HEK293 (cell line): ENCODE measurements at regions not wholly inside any gene's neighbourhood (a gene's known extent, or its start where the extent isn't known, plus 50 kb on each side); places are given as distances from the start of the nearest gene placed in this dataset.
"Not testable (repeated sequence)": the region's sequence is repeated elsewhere in the genome, so short reads cannot be mapped to it uniquely, and the experiment has no call there.

Experiments
- CTCF ChIA-PET: fragments of 350-600 bp; formaldehyde crosslinking; extraction: SDS; loops from one replicate; lab custom pipeline; 2021; ENCODE audit warnings: antibody characterized with exemption; lab: Yijun Ruan, JAX
- POLR2A ChIA-PET: fragments of 300-600 bp; formaldehyde crosslinking; extraction: SDS; loops from one replicate; lab custom pipeline; 2020; ENCODE audit warnings: antibody characterized with exemption, inconsistent platforms; lab: Yijun Ruan, JAX
- H3K27ac ChIP-seq: fragments of 200-500 bp; sonication (Bioruptor generic); 2 replicates; pipeline ENCODE4 v1.5.1; 2014; ENCODE audit warnings: low read depth, low read length, control low read depth, inconsistent platforms; ENCODE audit errors: extremely low read depth
- H3K36me3 ChIP-seq, 2 experiments: fragments of 200-500 bp in 1 of 2; sonication (Bioruptor generic) in 1 of 2; 1 replicate in 1 of 2; 2 replicates in 1 of 2; pipeline ENCODE4 v1.5.1; 2014 to 2017; ENCODE audit warnings: inconsistent platforms in 2 of 2, low read length in 2 of 2; ENCODE audit not compliant: control insufficient read depth in 2 of 2, insufficient read depth in 1 of 2
- H3K4me1 ChIP-seq: fragments of 200-500 bp; sonication (Bioruptor generic); 2 replicates; pipeline ENCODE4 v1.5.1; 2014; ENCODE audit warnings: mild to moderate bottlenecking, low read length, inconsistent platforms; ENCODE audit not compliant: control insufficient read depth, insufficient read depth
- H3K4me3 ChIP-seq: 2 replicates; pipeline ENCODE4 v1.5.1; 2011; ENCODE audit warnings: low read depth, mild to moderate bottlenecking, control low read depth, low read length, moderate library complexity
- H3K9me3 ChIP-seq: fragments of 200-500 bp; sonication (Bioruptor generic); 2 replicates; pipeline ENCODE4 v1.5.1; 2014; ENCODE audit warnings: low read depth, low read length, inconsistent platforms; ENCODE audit not compliant: control insufficient read depth, insufficient read depth
- GLIS1 ChIP-seq: fragments of 450-650 bp; formaldehyde crosslinking; IDR thresholded peaks from 2 replicates; pipeline ENCODE4 v1.5.1; 2016; ENCODE audit warnings: missing biosample characterization, missing genetic modification characterization
- KLF8 ChIP-seq: fragments of 450-650 bp; formaldehyde crosslinking; IDR thresholded peaks from 2 replicates; pipeline ENCODE4 v1.5.1; 2016; ENCODE audit warnings: missing biosample characterization, missing genetic modification characterization
- TRIM28 ChIP-seq: IDR thresholded peaks from 2 replicates; pipeline ENCODE4 v1.6.1; 2011; ENCODE audit warnings: low read length, control low read depth, borderline replicate concordance
- YY1 ChIP-seq: fragments of 450-650 bp; formaldehyde crosslinking; IDR thresholded peaks from 2 replicates; pipeline ENCODE4 v1.5.1; 2018; ENCODE audit warnings: missing biosample characterization, missing genetic modification characterization
- YY2 ChIP-seq: fragments of 450-650 bp; formaldehyde crosslinking; IDR thresholded peaks from 2 replicates; pipeline ENCODE4 v1.5.1; 2016; ENCODE audit warnings: missing biosample characterization, missing genetic modification characterization
- ZBTB1 ChIP-seq: fragments of 450-650 bp; formaldehyde crosslinking; IDR thresholded peaks from 2 replicates; pipeline ENCODE4 v1.5.1; 2016; ENCODE audit warnings: missing biosample characterization, missing genetic modification characterization
- ZBTB17 ChIP-seq: fragments of 450-650 bp; formaldehyde crosslinking; IDR thresholded peaks from 2 replicates; pipeline ENCODE4 v1.5.1; 2016; ENCODE audit warnings: missing biosample characterization, missing genetic modification characterization
- ZFP3 ChIP-seq: fragments of 450-650 bp; formaldehyde crosslinking; IDR thresholded peaks from 2 replicates; pipeline ENCODE4 v1.5.1; 2016; ENCODE audit warnings: low read depth, missing biosample characterization, missing genetic modification characterization
- ZFP41 ChIP-seq: fragments of 450-650 bp; formaldehyde crosslinking; IDR thresholded peaks from 2 replicates; pipeline ENCODE4 v1.5.1; 2016; ENCODE audit warnings: missing biosample characterization, missing genetic modification characterization, borderline replicate concordance
- ZNF16 ChIP-seq: fragments of 450-650 bp; formaldehyde crosslinking; IDR thresholded peaks from 2 replicates; pipeline ENCODE4 v1.5.1; 2016; ENCODE audit warnings: low read depth, missing biosample characterization, missing genetic modification characterization
- ZNF175 ChIP-seq: fragments of 450-650 bp; formaldehyde crosslinking; IDR thresholded peaks from 2 replicates; pipeline ENCODE4 v1.5.1; 2016; ENCODE audit warnings: missing biosample characterization, missing genetic modification characterization
- ZNF274 ChIP-seq, 2 experiments: fragments of 200-500 bp in 1 of 2; fragments of 450-650 bp in 1 of 2; sonication (Bioruptor generic) in 1 of 2; formaldehyde crosslinking in 1 of 2; IDR thresholded peaks; 2 replicates each; pipeline versions ENCODE4 v1.5.1 to v1.6.1; 2014 to 2016; ENCODE audit warnings: borderline replicate concordance in 1 of 2, inconsistent platforms in 1 of 2, low read length in 1 of 2, missing biosample characterization in 1 of 2, missing genetic modification characterization in 1 of 2
- ZNF362 ChIP-seq: fragments of 450-650 bp; formaldehyde crosslinking; IDR thresholded peaks from 2 replicates; pipeline ENCODE4 v1.5.1; 2016; ENCODE audit warnings: missing biosample characterization, missing genetic modification characterization
- ZNF473 ChIP-seq: fragments of 450-650 bp; formaldehyde crosslinking; IDR thresholded peaks from 2 replicates; pipeline ENCODE4 v1.5.1; 2017; ENCODE audit warnings: missing biosample characterization, missing genetic modification characterization
- ZNF626 ChIP-seq: fragments of 450-650 bp; sonication (Bioruptor Pico); formaldehyde crosslinking; IDR thresholded peaks from 2 replicates; pipeline ENCODE4 v1.5.1; 2018; ENCODE audit warnings: missing biosample characterization, missing genetic modification characterization, inconsistent platforms
- ZNF785 ChIP-seq: fragments of 450-650 bp; formaldehyde crosslinking; IDR thresholded peaks from 2 replicates; pipeline ENCODE4 v1.5.1; 2016; ENCODE audit warnings: missing biosample characterization, missing genetic modification characterization
- ZNF792 ChIP-seq: fragments of 450-650 bp; formaldehyde crosslinking; IDR thresholded peaks from 2 replicates; pipeline ENCODE4 v1.5.1; 2016; ENCODE audit warnings: missing biosample characterization, missing genetic modification characterization
- ZNF830 ChIP-seq: fragments of 450-650 bp; IDR thresholded peaks from 2 replicates; pipeline ENCODE4 v1.5.0; 2018; ENCODE audit warnings: missing biosample characterization, missing genetic modification characterization, low read depth, mild to moderate bottlenecking, moderate library complexity

- Histone ChIP-seq H3K4me1 (no peaks in the 10 kb centered on the region), H3K9me3 (no peaks in the 10 kb centered on the region), H3K36me3 (no peaks in the 10 kb centered on the region), H3K4me3 (no peak overlapping the region), H3K27ac (no peak overlapping the region)
- ChIA-PET CTCF (interaction anchor here (1.5 kb wide), 1 partner anchor 14 kb away, joined by 3 read pairs; no protein-coding TSS in a partner anchor), POLR2A (no interaction called here)
- TF ChIP-seq ZNF830 (tag by site-specific recombination): no peak
- TF ChIP-seq ZNF175 (tag by site-specific recombination): no peak
- TF ChIP-seq TRIM28: no peak
- TF ChIP-seq ZNF362: no peak
- no peak for TF ChIP-seq ZNF473 (tag by site-specific recombination)
- no peak for TF ChIP-seq KLF8 (tag by site-specific recombination)
- TF ChIP-seq ZNF16 (tag by site-specific recombination): no peak
- no peak for TF ChIP-seq ZNF626 (tag by site-specific recombination)
Observed at GRCh38 chr4:153099391-153100140, 104.7 kb upstream of the TRIM2 start.

DNA sequence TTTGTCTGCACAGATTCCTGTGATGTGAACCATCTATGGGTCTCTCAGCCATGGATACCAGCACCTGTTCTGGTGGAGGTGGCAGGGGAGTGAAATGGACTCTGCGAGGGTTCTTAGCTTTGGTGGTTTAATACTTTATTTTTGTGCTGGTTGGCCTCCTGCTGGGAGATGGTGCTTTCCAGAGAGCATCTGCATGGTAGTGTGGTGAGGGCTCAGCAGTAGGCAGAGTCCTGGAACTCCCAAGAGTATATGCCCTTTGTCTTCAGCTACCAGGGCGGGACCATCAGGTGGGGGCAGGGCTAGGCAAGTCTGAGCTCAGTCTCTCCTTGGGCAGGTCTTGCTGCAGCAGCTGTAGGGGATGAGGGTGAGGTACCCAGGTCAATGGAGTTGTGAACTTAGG, 97.5 kb upstream of the TRIM2 start:
- H3K36me3 ChIP-seq, H3K4me1 ChIP-seq, H3K9me3 ChIP-seq, POLR2A ChIA-PET, H3K27ac ChIP-seq, H3K4me3 ChIP-seq: not testable (repeated sequence)
- CTCF ChIA-PET: interaction anchor here (1.0 to 2.3 kb wide), 3 partner anchors 13 to 21 kb away, joined by 3 to 6 read pairs (median 3); no protein-coding TSS in a partner anchor

DNA sequence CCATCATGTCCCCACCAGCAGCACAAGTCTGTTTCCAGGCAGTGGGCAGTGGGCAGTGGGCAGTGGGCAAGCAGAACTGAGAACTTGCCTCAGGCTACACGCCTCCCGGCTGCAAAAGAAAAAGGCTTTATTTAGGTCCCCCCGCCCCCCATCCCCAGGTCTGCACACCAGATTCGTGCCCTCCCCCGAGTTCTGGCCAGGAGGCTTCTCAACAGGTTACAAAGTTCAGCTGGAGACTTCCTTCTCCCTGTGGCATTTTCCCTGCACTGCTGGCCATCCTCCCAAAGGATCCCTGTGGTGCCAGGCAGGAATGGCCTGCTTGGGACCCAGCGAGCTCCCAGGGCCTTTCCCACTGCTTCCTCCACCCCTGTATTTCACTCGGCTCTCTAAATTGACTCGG, 97.0 kb upstream of the TRIM2 start:
- H3K4me3 ChIP-seq: no peak overlapping the region
- H3K36me3 ChIP-seq: no peaks in the 10 kb centered on the region
- ChIA-PET POLR2A (no interaction called here), CTCF (interaction anchor here (1.1 to 2.3 kb wide), 2 partner anchors 20 to 22 kb away, joined by 3 to 6 read pairs; no protein-coding TSS in a partner anchor)
- H3K27ac ChIP-seq: no peak overlapping the region
- no peaks in the 10 kb centered on the region for H3K9me3 ChIP-seq
- no peak for TF ChIP-seq ZBTB17 (tag by site-specific recombination)
- TF ChIP-seq ZFP3: no peak
- TF ChIP-seq GLIS1 (tag by site-specific recombination): no peak
- no peak for TF ChIP-seq ZNF792
- H3K4me1 ChIP-seq: no peaks in the 10 kb centered on the region

GRCh38 chr4:153109296-153109849, 94.9 kb upstream of the TRIM2 start:
- TF ChIP-seq ZNF274 (IDR thresholded peaks at IDR 0.05; ENCODE audit: low read length) (no peak), ZNF274 (tag by site-specific recombination; IDR thresholded peaks at IDR 0.05; ENCODE audit: borderline replicate concordance) (no peak), ZBTB1 (tag by site-specific recombination) (no peak), ZNF792 (no peak), YY1 (tag by site-specific recombination) (no peak), YY2 (tag by site-specific recombination) (no peak), ZNF785 (tag by site-specific recombination) (no peak), ZFP41 (tag by site-specific recombination) (no peak)
- H3K4me3 ChIP-seq: no peak overlapping the region
- H3K27ac ChIP-seq: no peak overlapping the region
- H3K9me3 ChIP-seq: no peaks in the 10 kb centered on the region
- no peaks in the 10 kb centered on the region for H3K4me1 ChIP-seq
- POLR2A ChIA-PET: no interaction called here
- CTCF ChIA-PET: interaction anchor here (1.3 to 1.6 kb wide), 2 partner anchors 18 to 24 kb away, joined by 4 read pairs; no protein-coding TSS in a partner anchor
- no peaks in the 10 kb centered on the region for H3K36me3 ChIP-seq
